ENCODE measurements at regions not wholly inside any gene's neighbourhood (a gene's known extent, or its start where the extent isn't known, plus 50 kb on each side); places are given as distances from the start of the nearest gene placed in this dataset.

GRCh38 chr16:64866021-64866420 lies 255.8 kb downstream of the CDH11 start:
- no peaks in the 10 kb centered on the region for H3K36me3 ChIP-seq (ENCODE audit: insufficient read depth, low read length)
- no peaks in the 10 kb centered on the region for H4K20me1 ChIP-seq (ENCODE audit: insufficient read depth)
- no peaks in the 10 kb centered on the region for H3K9me2 ChIP-seq (ENCODE audit: insufficient read depth, low read length)
- H3F3A ChIP-seq (ENCODE audit: insufficient read depth, low read length, poor library complexity, severe bottlenecking) = no peaks in the 10 kb centered on the region
- H3K9ac ChIP-seq (ENCODE audit: low read length) = no peak overlapping the region
- no peak overlapping the region for H3K4me2 ChIP-seq (ENCODE audit: low read length)
- H3K4me3 ChIP-seq (ENCODE audit: low read length) = no peak overlapping the region
- no peaks in the 10 kb centered on the region for H3K9me3 ChIP-seq (ENCODE audit: low read length)
- no peaks in the 10 kb centered on the region for H3K27me3 ChIP-seq (ENCODE audit: insufficient read depth, low read depth, low read length)
- H2AFZ ChIP-seq (ENCODE audit: low read depth, low read length) = no peak overlapping the region
- TF ChIP-seq TAF1 (IDR thresholded peaks at IDR 0.05; ENCODE audit: low read depth) (no peak), REST (IDR thresholded peaks at IDR 0.05; ENCODE audit: borderline replicate concordance) (no peak), EZH2 (IDR thresholded peaks at IDR 0.05; ENCODE audit: borderline replicate concordance, insufficient read depth, low read length, poor library complexity, severe bottlenecking) (no peak), CTCF (IDR thresholded peaks at IDR 0.05; ENCODE audit: poor library complexity, severe bottlenecking) (no peak), RAD21 (conservative IDR thresholded peaks at IDR 0.05) (no peak)
- no peak overlapping the region for H3K27ac ChIP-seq (ENCODE audit: low read length)
- H3K79me2 ChIP-seq (replicated peaks; ENCODE audit: insufficient read depth, low read length) = no peaks in the 10 kb centered on the region

- Histone ChIP-seq H3K27ac (ENCODE audit: low read length) (no peak overlapping the region), H3K27me3 (ENCODE audit: insufficient read depth, low read depth, low read length) (no peaks in the 10 kb centered on the region), H3K4me3 (ENCODE audit: low read length) (no peak overlapping the region), H3K79me2 (replicated peaks; ENCODE audit: insufficient read depth, low read length) (no peaks in the 10 kb centered on the region), H3F3A (ENCODE audit: insufficient read depth, low read length, poor library complexity, severe bottlenecking) (no peaks in the 10 kb centered on the region), H3K9ac (ENCODE audit: low read length) (no peak overlapping the region), H2AFZ (ENCODE audit: low read depth, low read length) (no peak overlapping the region), H3K9me3 (ENCODE audit: low read length) (no peaks in the 10 kb centered on the region), H3K36me3 (ENCODE audit: insufficient read depth, low read length) (no peaks in the 10 kb centered on the region), H4K20me1 (ENCODE audit: insufficient read depth) (no peaks in the 10 kb centered on the region), H3K9me2 (ENCODE audit: insufficient read depth, low read length) (no peaks in the 10 kb centered on the region), H3K4me2 (ENCODE audit: low read length) (no peak overlapping the region)
- TF ChIP-seq POLR2AphosphoS5 (IDR thresholded peaks at IDR 0.05) = no peak
- TF ChIP-seq RAD21 (conservative IDR thresholded peaks at IDR 0.05) = no peak
- no peak for TF ChIP-seq CTCF (IDR thresholded peaks at IDR 0.05; ENCODE audit: poor library complexity, severe bottlenecking)
- TF ChIP-seq EP300 (conservative IDR thresholded peaks at IDR 0.05; ENCODE audit: poor library complexity, severe bottlenecking) = no peak
- no peak for TF ChIP-seq EZH2 (IDR thresholded peaks at IDR 0.05; ENCODE audit: borderline replicate concordance, insufficient read depth, low read length, poor library complexity, severe bottlenecking)
Observed at GRCh38 chr16:64865069-64865696, 256.7 kb downstream of the CDH11 start.
